HuH-7 (cell line): ENCODE measurements at regions not wholly inside any gene's neighbourhood (a gene's known extent, or its start where the extent isn't known, plus 50 kb on each side); places are given as distances from the start of the nearest gene placed in this dataset.
"Not testable (repeated sequence)": the region's sequence is repeated elsewhere in the genome, so short reads cannot be mapped to it uniquely, and the experiment has no call there.

Experiments used
- DNase-seq: peaks from one replicate; pipeline ENCODE4 v3.0.0; 2011; ENCODE audit warnings: low spot score

GRCh38 chrX:14351611-14352303 lies 177.6 kb upstream of the GLRA2 start:
- no peak for DNase-seq

- DNase-seq: no peak
Observed at GRCh38 chrX:14347523-14347922, 181.8 kb upstream of the GLRA2 start.

- DNase-seq: no peak
Observed at GRCh38 chrX:14344172-14344940, 185.0 kb upstream of the GLRA2 start.

- DNase-seq: no peak
Observed at GRCh38 chrX:14309431-14309830, 219.9 kb upstream of the GLRA2 start.

- DNase-seq: not testable (repeated sequence)
Observed at GRCh38 chrX:14308976-14309375, 220.4 kb upstream of the GLRA2 start.

- DNase-seq: no peak
Observed at GRCh38 chrX:14303891-14304290, 225.4 kb upstream of the GLRA2 start.

GRCh38 chrX:14302561-14302960 lies 226.8 kb upstream of the GLRA2 start:
- not testable (repeated sequence) for DNase-seq

GRCh38 chrX:14300376-14300775 lies 229.0 kb upstream of the GLRA2 start:
- no peak for DNase-seq

- no peak for DNase-seq
Observed at GRCh38 chrX:14295426-14295825, 233.9 kb upstream of the GLRA2 start.

- DNase-seq: no peak
Observed at GRCh38 chrX:14291666-14292500, 237.5 kb upstream of the GLRA2 start.

GRCh38 chrX:14290335-14290734 lies 239.0 kb upstream of the GLRA2 start:
- no peak for DNase-seq

GRCh38 chrX:14274691-14275090 lies 245.0 kb upstream of the GEMIN8 start:
- DNase-seq: no peak

GRCh38 chrX:14267216-14267615 lies 237.5 kb upstream of the GEMIN8 start:
- DNase-seq: peak; percentile 4

- DNase-seq: no peak
Observed at GRCh38 chrX:14266705-14267104, 237.0 kb upstream of the GEMIN8 start.

- no peak for DNase-seq
Observed at GRCh38 chrX:14243823-14244222, 214.1 kb upstream of the GEMIN8 start.

- DNase-seq: peak; percentile 1
Observed at GRCh38 chrX:14235004-14235403, 205.3 kb upstream of the GEMIN8 start.

GRCh38 chrX:14232688-14233087 lies 203.0 kb upstream of the GEMIN8 start:
- DNase-seq: no peak

GRCh38 chrX:14228611-14229010 lies 198.9 kb upstream of the GEMIN8 start:
- no peak for DNase-seq

- no peak for DNase-seq
Observed at GRCh38 chrX:14220386-14220944, 190.8 kb upstream of the GEMIN8 start.

- no peak for DNase-seq
Observed at GRCh38 chrX:14209034-14209433, 179.3 kb upstream of the GEMIN8 start.

GRCh38 chrX:14194711-14195110 lies 165.0 kb upstream of the GEMIN8 start:
- no peak for DNase-seq

GRCh38 chrX:14193547-14193946 lies 163.9 kb upstream of the GEMIN8 start:
- no peak for DNase-seq
